ENCODE measurements at regions not wholly inside any gene's neighbourhood (a gene's known extent, or its start where the extent isn't known, plus 50 kb on each side); places are given as distances from the start of the nearest gene placed in this dataset.

DNA sequence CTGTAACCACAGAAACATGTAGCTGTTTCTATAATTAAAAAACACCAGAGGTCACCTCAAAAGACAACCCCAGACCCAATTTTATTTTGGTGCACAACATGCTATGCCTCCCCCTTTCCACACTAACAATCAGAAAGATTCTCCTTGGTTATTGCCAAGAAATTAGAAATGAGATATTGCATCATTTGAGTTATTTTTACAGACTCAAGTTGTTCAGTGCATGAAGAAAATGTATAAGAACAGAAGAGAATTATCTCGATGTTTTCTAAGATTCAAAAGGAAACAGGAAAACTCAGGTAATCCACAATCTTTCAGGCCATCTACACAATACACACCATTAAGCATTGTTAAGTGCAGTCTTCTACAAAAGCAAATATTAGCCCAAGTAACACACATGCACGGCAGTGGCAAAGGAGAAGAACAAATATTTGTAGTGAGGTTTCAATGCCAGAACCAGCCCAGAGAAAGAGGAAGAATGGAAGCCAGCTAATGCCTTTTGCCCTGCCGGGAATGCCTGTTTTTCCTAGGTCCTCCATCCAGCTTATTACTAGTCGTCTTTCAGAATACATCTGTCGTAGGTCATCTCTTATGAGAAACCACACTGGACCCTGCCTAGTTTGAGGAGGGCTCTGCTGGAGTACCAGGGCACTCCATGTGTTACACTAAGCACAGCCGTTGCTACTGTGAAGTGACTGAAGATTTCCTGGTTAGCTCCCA is 67.6 kb upstream of the C1GALT1 start:
- H3K4me3 ChIP-seq (ENCODE audit: low read depth, low read length): no peak overlapping the region
- TF ChIP-seq, protein P1, sequence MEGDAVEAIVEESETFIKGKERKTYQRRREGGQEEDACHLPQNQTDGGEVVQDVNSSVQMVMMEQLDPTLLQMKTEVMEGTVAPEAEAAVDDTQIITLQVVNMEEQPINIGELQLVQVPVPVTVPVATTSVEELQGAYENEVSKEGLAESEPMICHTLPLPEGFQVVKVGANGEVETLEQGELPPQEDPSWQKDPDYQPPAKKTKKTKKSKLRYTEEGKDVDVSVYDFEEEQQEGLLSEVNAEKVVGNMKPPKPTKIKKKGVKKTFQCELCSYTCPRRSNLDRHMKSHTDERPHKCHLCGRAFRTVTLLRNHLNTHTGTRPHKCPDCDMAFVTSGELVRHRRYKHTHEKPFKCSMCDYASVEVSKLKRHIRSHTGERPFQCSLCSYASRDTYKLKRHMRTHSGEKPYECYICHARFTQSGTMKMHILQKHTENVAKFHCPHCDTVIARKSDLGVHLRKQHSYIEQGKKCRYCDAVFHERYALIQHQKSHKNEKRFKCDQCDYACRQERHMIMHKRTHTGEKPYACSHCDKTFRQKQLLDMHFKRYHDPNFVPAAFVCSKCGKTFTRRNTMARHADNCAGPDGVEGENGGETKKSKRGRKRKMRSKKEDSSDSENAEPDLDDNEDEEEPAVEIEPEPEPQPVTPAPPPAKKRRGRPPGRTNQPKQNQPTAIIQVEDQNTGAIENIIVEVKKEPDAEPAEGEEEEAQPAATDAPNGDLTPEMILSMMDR (IDR thresholded peaks at IDR 0.05; ENCODE audit: low read depth, low read length, missing control alignments): no peak
- DNase-seq (ENCODE audit: low read depth): no peak

DNA sequence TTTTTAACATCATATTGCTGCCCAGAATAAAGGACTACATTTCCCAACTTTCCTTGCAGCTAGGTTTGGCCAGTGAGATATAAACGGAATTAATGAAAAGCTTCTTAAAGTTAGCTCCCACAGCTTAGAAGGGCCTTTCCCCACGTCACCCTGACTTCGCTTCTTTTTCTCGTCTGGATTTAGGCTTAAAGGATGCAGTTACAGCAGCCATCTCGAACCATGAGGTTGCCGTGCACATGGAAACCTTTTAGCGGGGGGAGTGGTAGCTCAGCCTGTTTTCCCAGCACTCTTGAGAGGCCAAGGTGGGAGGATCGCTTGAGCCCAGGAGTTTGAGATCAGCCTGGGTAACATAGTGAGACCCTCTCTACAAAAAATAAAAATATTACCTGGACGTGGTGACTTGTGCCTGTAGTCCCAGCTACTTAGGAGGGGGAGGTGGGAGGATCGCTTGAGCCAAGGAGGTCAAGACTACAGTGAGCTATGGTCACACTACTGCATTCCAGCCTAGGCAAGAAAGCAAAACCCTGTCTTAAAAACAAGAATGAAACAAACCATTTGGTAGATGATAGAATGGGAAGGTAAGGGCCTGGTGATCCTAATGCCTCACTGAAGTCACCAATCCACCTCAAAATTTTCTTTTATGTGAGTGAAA is 64.3 kb upstream of the C1GALT1 start:
- TF ChIP-seq, protein P1 (IDR thresholded peaks at IDR 0.05; ENCODE audit: low read depth, low read length, missing control alignments): no peak
- no peak for DNase-seq (ENCODE audit: low read depth)
- H3K4me3 ChIP-seq (ENCODE audit: low read depth, low read length): no peak overlapping the region

DNA sequence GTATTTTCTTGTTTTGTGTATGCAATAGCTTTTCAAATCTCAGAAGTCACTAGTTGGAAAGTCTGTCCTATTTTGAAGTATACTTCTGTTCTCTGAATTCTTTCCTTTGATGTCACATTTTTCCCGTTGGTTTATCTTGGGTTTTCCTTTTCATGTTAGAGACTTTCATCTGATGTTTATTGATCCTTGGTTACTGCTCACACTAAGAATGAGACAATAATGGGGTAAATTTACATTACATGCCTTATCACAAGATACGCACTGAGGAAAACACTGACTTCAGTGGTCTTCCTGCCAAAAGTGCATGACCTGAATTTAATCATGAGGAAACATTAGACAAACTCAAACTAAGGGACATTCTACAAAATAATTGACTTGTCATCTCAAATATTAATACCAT is 63.5 kb upstream of the C1GALT1 start:
- TF ChIP-seq, protein P1 (IDR thresholded peaks at IDR 0.05; ENCODE audit: low read depth, low read length, missing control alignments): no peak
- H3K4me3 ChIP-seq (ENCODE audit: low read depth, low read length): no peak overlapping the region
- no peak for DNase-seq (ENCODE audit: low read depth)

DNA sequence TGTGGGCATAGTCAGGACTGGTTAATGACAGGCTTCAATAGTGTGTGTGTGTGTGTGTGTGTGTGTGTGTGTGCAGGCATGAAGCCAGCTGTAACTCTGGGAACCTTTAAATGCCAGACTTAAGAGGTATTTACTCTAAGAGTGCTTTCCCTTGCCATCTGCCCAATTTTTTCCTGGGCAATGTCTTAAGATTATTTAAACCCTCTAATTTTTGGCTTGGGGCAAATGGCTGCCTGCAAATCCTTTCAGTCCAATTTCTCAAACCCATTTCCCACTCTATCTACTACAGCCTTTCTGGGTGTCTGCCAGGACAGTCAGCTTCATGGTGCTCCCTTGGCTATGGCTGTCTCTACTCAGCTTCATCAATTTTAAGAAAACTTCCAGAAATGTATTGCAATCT is 62.6 kb upstream of the C1GALT1 start:
- no peak overlapping the region for H3K4me3 ChIP-seq (ENCODE audit: low read depth, low read length)
- no peak for DNase-seq (ENCODE audit: low read depth)
- TF ChIP-seq, protein P1 (IDR thresholded peaks at IDR 0.05; ENCODE audit: low read depth, low read length, missing control alignments): no peak

DNA sequence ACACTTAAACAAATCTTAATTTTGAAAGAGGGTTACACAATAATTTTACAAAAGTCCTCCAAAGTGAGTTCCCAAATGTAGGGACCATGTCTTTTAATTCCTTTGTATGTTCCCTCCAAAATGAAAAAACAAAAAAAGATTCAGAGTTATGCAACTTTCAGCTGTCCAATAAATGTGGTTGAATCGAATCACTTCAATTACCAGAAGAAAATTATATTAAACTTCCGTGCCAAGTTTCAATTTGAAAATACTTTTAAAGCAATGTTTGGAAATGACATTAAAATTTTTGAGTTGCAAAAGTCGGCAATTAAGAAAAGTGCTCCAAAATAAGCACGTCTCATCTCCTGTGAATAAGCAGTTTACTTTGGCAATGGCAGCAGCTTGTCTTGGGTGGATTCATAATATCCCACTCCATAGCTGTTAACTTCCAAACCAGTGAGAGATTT is 60.3 kb upstream of the C1GALT1 start:
- no peak for DNase-seq (ENCODE audit: low read depth)
- TF ChIP-seq, protein P1 (IDR thresholded peaks at IDR 0.05; ENCODE audit: low read depth, low read length, missing control alignments): no peak
- H3K4me3 ChIP-seq (ENCODE audit: low read depth, low read length): no peak overlapping the region

DNA sequence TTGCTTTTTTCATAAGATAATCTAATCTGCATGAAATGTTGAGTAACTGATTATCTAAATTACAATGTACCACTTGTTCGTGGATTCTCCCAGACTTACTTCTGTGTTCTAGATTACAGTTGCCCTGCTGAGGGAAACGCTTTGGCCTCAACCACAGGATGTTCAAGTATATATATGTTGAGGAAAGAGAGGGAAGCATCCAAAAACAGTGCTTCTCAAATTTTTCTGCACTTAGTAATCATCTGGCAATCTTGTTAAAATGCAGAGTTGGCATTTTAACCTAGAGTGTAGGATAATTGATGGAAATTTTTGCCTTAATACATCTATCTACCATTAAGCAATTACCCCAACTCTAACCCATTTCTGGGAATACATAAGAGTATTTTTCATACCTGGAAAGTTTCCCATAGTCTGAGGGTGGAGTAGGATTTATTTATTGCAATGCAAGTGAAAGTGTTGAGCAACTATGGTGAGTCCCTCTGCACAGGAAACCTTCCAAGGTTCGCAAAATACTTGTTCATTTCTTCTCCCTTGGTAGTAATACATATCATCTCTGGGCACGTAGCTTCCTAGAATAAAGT is 59.6 kb upstream of the C1GALT1 start:
- TF ChIP-seq, protein P1 (IDR thresholded peaks at IDR 0.05; ENCODE audit: low read depth, low read length, missing control alignments): no peak
- no peak for DNase-seq (ENCODE audit: low read depth)
- no peak overlapping the region for H3K4me3 ChIP-seq (ENCODE audit: low read depth, low read length)

Data from GM12864 (cell line).